GM19463 (cell line): ENCODE measurements at regions not wholly inside any gene's neighbourhood (a gene's known extent, or its start where the extent isn't known, plus 50 kb on each side); places are given as distances from the start of the nearest gene placed in this dataset.

Experiments used
- ATAC-seq: cut with Tn5 transposase; IDR thresholded peaks from one replicate; pipeline ENCODE4 v1.9.1; 2021; ENCODE audit warnings: mild to moderate bottlenecking, moderate library complexity; ENCODE audit not compliant: unreplicated experiment

GRCh38 chr4:60250657-60251056, 949.5 kb upstream of the ADGRL3 start:
- ATAC-seq, result no peak

DNA sequence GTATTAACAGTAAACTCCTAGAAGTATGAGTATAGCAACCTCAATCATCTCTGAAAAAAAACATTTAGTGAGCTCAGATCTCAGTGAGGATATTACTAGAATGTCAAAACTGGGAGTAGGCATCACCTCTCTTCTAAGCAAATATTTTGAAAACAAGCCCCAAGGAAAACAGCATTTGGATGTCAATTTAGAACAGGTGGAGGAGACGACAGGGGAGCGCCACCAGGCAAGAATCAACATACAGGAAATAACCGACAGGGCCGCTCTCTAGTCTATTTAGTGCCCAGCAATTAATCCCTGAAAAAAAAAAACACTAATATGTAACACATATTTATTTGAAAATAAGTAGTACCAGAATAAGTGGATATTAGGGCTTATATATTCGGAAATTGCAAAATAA, 940.3 kb upstream of the ADGRL3 start:
- ATAC-seq, result no peak

DNA sequence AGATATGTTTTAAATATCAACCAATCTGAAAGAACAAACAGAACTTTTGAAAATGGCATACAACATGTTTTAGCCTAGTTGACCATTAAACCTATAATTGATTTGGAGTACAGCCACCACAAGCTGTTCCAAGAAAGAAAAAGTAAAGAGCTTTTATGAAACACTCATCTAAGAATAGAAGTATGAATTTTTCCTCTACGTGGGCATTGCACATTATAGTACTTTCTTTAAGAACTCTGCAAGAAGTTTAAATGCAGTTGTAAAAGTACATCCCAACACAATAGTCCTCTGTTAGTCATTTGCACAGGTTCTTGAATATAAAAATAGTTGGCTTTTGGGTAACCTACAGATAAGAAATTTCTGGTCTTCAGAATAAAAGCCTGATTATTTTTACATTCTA, 933.6 kb upstream of the ADGRL3 start:
- no peak for ATAC-seq

- no peak for ATAC-seq
These were observed 903.7 kb upstream of the ADGRL3 start for GRCh38 chr4:60296386-60296785.

DNA sequence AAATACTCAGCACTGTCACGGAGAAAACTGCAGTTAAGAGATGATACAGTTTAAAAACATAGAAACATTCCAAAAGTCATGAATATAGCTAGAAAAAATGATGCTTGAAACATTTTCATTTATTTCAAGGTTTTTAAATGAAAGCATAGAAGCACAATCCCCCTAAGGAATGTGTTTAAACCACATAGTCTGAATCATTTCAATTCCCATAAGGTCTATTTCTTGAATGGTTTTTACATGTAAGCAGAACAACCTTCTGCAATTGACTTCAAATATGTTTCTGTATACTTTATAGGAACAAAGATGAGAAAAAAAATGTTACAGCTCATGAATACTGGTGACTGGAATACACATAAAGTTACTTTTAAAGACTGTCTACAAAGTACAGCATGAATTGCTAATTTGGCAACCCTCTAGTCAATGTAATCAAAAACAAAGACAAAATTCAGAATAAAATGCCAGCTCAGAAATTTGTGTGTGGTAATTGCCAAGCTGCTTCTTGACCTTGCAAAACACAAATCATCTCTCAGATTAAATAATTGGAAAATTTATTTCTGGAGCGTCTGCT, 886.4 kb upstream of the ADGRL3 start:
- ATAC-seq, result no peak

- ATAC-seq, result no peak
These were observed 885.7 kb upstream of the ADGRL3 start for GRCh38 chr4:60314416-60314815.

- ATAC-seq, result no peak
These were observed 884.5 kb upstream of the ADGRL3 start for GRCh38 chr4:60315586-60315985.

GRCh38 chr4:60326735-60327134, 873.4 kb upstream of the ADGRL3 start:
- no peak for ATAC-seq

- ATAC-seq, result no peak
These were observed 872.5 kb upstream of the ADGRL3 start for GRCh38 chr4:60327651-60328050.

DNA sequence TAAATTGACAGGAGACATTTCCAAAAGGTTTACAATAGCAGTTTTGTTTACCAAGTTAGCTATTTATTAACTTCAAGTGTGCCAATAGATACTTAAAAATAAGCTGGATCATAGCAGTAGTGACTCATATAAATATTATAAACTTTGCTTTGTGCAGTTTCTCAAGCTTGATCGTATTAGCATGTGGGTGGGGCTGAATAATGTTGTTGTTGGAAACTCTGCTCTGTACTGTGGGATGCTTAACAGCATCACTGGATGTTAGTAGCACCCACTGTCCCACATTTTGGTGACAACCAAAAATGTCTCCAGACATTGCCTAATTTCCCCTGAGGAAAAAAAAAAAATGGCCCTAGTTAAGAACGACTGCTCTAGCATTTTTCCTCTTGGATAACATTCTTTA, 855.2 kb upstream of the ADGRL3 start:
- ATAC-seq, result no peak

DNA sequence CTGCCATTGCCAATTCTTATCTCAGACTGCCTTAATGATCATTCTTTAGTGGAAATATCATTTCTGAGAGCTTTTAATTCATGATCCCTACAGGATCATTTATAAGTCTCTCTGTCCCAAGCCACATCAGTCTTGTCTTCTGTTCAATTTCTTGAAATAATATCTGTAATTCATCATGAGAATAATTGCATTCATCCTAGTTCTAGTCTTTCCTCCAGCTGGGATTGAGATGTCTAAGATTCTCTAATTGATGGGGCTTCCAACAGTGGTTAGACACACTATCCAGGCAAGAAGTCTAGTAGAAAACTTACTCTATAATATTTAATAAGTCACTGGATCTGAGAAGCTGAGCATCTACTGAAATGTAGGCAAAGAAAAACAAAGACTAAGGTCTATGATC, 854.7 kb upstream of the ADGRL3 start:
- no peak for ATAC-seq

DNA sequence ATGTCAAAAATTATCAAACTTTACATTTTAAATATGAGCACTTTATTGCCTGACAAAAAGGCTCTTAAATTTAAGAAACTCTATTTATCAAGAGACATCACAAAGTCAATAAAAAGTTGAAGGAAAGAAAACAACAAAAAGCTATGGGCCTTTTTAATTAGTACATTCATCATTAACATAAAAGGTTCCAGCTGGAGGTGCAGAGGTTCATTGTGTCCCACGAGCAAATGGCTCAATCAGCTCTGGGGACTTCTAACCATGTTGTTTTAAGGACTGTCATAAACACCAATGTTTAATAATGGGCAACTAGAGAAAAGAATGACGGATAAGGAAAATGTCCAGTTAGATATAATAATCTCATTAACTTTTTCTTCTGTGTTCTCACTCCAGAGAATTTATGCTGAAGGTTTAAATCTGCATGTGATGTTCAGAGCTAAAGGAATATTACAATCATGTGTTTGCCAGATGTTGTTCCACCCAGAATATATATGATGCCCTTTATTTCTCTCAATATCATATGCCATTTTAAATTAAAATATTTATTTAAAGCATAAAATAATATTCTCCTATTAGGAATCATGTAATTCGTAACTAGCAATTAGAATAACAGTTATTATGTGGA, 840.3 kb upstream of the ADGRL3 start:
- ATAC-seq, result no peak

DNA sequence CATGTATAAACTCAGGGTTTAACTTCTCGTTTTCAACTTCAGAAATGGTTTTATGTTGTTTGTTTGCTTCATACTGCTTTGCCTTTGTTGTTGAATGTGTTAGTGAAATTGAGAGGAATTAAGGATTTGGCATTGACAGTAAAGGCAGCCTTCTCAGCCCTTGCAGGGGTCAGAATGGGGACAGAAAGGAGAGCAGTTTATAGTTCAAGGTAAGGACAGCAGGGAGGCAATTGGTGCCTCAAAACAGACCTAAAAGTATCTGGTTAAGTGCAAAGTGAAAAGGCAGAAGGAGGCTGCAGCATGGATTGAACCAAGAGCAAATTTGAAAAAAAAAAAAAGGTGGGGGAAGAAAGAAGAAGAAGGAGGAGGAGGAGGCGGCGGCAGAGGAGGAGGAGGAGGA, 835.0 kb upstream of the ADGRL3 start:
- ATAC-seq, result no peak

DNA sequence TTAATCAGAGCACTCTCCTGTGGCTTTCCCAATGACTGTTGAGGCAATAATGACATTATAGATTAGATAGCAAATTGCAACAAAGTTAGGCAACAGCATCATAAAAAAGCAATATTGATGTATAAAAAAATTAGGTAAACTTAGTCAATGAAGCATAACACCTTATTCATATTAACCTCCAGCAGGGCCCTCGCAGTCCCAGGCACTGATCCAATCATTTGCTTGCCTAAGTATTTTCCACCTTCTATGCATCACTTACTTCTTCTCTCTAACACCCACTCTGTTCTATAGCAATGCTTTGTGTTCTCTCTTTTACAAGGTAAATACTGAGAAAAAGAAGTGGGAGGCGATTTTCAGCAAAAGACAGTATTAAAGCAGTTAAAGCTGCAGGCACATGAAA, 833.5 kb upstream of the ADGRL3 start:
- no peak for ATAC-seq

DNA sequence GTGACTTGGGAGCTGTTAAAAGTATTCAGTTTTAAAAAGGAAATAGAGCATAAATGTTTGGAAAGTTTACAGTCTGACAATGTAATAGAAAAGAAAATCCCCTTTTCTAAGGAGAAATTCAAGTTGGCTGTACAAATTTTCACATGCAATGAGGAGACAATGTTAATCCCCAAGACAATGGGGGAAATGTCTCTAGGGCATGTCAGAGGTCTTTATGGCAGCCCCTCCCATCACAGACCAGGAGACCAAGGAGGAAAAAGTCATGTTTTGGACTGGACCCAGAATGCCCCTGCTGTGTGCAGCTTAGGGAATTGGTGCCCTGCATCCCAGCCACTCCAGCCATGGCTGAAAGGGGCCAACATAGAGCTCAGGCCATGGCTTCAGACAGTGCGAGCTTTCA, 831.1 kb upstream of the ADGRL3 start:
- no peak for ATAC-seq

GRCh38 chr4:60378010-60378409, 822.1 kb upstream of the ADGRL3 start:
- ATAC-seq, result no peak

- ATAC-seq, result no peak
These were observed 815.6 kb upstream of the ADGRL3 start for GRCh38 chr4:60384516-60384915.

DNA sequence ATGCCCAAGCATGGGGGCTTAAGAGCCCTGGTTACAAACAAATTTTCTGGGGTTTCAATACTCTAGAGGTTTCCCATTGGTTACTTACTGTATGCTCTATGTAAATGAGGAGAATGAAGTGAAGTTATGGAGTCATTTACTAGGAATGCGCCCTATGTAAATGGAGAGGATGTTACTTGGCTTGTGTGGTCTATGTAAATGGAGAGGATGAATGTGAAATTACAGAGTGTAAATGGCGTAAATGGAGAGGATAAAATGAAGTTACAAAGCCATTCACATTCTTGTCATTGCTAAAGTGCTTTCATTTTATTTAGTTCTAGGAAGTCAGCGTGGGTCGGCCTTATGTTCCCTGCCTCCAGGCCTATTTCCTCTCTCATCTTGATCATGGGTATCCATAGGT, 810.5 kb upstream of the ADGRL3 start:
- ATAC-seq, result no peak

GRCh38 chr4:60396341-60397049, 803.6 kb upstream of the ADGRL3 start:
- ATAC-seq, result no peak

DNA sequence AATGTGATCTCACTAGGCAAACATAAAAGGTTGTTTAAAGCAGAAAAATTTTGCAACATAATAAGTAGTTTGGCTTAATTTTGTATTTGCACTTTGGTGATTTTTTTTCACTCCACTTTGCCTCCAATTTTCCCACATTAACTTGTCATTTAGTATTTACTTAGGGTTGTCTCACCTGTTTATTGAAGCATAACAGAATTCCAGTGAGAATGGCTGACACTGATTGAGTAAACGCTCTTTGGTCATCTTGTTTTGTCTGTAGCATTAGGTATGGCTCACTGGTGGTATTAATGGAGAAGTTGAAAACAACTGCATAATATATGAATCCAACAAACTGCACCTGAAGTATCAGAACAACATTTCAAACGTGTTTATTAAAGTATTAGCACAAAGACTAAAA, 799.5 kb upstream of the ADGRL3 start:
- no peak for ATAC-seq

DNA sequence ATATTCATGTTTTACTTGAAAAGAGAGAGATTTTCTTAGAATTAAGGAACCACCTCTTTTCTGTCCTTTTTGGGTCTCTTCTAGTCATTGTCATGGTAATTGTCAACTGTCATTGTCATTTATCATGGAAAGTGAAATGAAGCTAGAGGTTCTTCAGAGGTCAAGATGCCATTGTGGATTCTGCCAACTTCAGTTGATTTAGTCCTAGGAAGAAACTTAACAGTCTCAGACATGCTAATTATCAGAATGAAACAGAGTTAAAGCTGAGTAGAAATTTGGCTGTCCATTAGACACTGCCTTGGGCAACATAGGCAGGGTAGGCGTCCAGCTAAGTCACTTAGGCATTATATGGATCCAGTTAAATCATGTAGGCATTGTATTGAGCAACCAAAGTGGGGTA, 796.1 kb upstream of the ADGRL3 start:
- ATAC-seq, result no peak

DNA sequence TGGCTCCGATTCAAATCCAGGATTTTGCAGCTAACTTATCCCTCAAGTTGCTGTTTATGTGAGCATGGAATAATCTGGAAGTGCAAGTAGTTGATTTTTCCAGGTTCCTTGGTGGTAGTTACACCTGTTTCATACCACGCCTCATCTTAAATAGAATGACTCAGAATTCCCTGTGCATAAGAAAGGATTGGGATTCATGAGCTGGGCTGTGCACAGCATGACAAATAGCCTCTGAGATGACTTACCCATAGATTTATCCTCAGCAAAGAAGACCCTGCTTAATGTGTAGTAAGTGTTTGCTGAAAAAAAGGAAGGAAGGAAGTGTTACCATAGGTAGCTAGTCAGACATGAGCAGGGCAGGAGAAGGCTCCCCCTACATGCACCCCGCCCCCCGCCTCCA, 777.7 kb upstream of the ADGRL3 start:
- no peak for ATAC-seq
